ENCODE measurements at regions not wholly inside any gene's neighbourhood (a gene's known extent, or its start where the extent isn't known, plus 50 kb on each side); places are given as distances from the start of the nearest gene placed in this dataset.

DNA sequence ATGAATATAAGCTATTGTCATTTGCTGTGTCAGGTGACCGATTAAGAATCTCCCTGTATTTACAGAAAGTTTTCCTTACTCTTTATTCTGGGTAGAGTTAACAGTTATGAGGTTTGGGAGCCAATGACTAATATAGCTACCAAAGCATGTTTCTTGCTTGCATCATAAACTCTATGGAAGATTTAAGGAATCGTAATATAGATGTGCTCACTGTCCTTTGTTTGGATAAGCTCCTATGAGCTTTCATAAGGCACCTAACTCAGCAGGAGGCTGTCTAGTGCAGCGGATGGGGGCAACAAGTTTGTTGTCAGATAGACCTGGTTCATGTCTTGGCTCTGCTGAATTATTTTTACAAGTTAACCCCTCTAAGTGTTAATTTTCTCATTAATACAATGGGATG, 75.0 kb upstream of the PAQR3 start:
- DNase-seq: no peak
- TF ChIP-seq, protein P1, sequence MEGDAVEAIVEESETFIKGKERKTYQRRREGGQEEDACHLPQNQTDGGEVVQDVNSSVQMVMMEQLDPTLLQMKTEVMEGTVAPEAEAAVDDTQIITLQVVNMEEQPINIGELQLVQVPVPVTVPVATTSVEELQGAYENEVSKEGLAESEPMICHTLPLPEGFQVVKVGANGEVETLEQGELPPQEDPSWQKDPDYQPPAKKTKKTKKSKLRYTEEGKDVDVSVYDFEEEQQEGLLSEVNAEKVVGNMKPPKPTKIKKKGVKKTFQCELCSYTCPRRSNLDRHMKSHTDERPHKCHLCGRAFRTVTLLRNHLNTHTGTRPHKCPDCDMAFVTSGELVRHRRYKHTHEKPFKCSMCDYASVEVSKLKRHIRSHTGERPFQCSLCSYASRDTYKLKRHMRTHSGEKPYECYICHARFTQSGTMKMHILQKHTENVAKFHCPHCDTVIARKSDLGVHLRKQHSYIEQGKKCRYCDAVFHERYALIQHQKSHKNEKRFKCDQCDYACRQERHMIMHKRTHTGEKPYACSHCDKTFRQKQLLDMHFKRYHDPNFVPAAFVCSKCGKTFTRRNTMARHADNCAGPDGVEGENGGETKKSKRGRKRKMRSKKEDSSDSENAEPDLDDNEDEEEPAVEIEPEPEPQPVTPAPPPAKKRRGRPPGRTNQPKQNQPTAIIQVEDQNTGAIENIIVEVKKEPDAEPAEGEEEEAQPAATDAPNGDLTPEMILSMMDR (IDR thresholded peaks at IDR 0.05): no peak
- Histone ChIP-seq H3K4me3 (no peak overlapping the region), H3K36me3 (ENCODE audit: low read depth) (no peaks in the 10 kb centered on the region), H3K4me1 (ENCODE audit: low read depth) (no peaks in the 10 kb centered on the region), H3K9me3 (no peaks in the 10 kb centered on the region)
- intact Hi-C loops (cut with DNase I, micrococcal nuclease): no loop called here
- ATAC-seq: no peak

DNA sequence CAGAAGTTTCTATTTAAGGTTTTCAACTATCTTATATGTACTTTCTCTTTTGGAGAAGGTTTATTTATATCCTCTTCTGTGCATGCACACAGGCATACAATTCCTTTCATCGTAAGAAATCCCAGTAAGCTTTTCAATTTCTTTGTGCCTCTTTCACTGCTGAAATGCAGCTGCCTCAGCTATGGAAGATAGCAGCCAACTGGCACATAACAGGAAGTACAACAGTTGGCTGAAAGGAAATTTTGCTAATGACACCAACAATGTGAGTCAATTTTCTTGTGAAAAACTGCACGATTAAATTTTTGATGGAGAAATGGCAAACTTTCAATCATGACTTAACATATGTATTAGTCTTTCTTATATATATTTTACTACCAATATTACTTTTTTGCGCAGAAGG, 74.5 kb upstream of the PAQR3 start:
- DNase-seq (no peak), ATAC-seq (no peak)
- Histone ChIP-seq H3K4me3 (no peak overlapping the region), H3K36me3 (ENCODE audit: low read depth) (no peaks in the 10 kb centered on the region), H3K9me3 (no peaks in the 10 kb centered on the region), H3K4me1 (ENCODE audit: low read depth) (no peaks in the 10 kb centered on the region)
- intact Hi-C loops (cut with DNase I, micrococcal nuclease): no loop called here
- TF ChIP-seq, protein P1 (IDR thresholded peaks at IDR 0.05): no peak

DNA sequence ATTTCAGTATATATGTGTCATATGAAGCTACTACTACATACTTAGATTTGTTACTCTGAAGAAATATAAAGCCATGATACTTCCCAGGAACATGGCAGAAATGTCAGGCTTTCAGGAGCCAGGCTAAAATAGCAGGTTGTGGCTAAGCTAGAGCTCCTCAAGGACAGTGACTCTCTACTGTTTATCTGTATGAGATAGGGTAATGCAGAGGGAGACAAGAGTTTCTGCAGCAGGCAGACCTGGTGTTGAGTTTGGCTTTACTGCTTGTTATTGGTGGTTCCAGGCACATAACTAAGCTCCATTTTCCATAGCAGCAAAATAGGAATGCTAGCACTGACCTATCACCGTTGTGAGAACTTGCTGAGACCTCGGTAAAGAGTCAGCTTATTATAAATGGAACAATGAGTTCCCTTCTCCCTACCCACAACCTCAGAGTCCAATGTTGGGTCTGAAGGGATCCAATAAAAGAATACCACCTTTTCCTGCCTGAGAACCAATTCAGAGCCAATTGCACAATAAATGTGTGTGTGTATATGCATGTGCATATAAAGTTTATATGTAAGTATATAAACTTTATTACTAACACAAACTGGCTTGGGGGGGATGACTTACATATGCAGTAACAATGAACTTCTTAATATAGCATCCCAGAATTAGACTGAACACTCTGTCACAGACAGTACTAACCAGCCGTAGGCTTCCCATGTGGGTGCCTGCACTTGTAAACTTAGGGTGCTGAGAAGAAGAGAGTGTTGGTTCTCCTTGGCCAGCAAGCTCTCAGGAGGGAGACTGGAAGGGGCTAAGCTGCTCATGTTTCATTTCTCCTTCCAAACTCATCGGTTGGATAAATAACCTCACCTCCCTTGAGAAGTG, 51.9 kb upstream of the PAQR3 start:
- no peaks in the 10 kb centered on the region for H3K36me3 ChIP-seq (ENCODE audit: low read depth)
- TF ChIP-seq, protein P1 (IDR thresholded peaks at IDR 0.05): no peak
- no peak overlapping the region for H3K4me3 ChIP-seq
- H3K9me3 ChIP-seq: no peaks in the 10 kb centered on the region
- ATAC-seq (no peak), DNase-seq (no peak)
- intact Hi-C loops (cut with DNase I, micrococcal nuclease): no loop called here
- H3K4me1 ChIP-seq (ENCODE audit: low read depth): no peaks in the 10 kb centered on the region

DNA sequence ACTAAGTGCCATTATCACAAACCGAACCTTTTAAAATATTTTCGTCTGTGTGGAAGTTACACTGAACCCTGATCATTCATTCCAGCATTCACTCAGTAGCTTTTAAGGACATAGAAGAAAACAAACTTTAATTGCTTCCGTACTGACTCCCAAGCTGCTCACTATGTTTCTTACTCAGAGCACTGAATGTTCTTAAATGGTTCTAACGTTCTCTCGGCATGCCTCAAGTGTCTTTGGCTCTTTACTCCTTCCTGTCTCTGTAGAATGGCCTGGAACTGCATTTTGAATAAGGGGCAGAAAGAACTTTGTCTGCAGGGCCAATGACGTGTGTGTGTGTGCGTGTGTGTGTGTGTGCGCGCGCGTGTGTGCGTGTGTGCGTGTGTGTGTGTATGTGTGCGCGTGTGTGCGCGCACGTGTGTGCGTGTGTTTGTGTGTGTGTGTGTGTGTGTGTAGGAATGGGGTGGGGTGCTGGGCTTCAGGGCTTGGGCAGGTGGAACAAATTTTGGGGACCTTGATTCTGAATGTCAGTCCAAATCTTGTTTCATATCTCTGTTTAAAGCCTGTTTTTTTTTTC, 50.5 kb upstream of the PAQR3 start:
- TF ChIP-seq, protein P1 (IDR thresholded peaks at IDR 0.05): no peak
- intact Hi-C loops (cut with DNase I, micrococcal nuclease): no loop called here
- no peak for ATAC-seq
- Histone ChIP-seq H3K9me3 (no peaks in the 10 kb centered on the region), H3K36me3 (ENCODE audit: low read depth) (no peaks in the 10 kb centered on the region), H3K4me1 (ENCODE audit: low read depth) (no peaks in the 10 kb centered on the region), H3K4me3 (no peak overlapping the region)
- DNase-seq: no peak

All from mucosa of descending colon (tissue), 3 donors.